A549 (cell line): ENCODE measurements at regions not wholly inside any gene's neighbourhood (a gene's known extent, or its start where the extent isn't known, plus 50 kb on each side); places are given as distances from the start of the nearest gene placed in this dataset.
A peak's percentile ranks its signal among the peaks of the same experiment; 100 is the strongest.

Experiments used
- ATAC-seq, 2 experiments: fragments of 200-7000 bp in 1 of 2; fragments of >200 bp in 1 of 2; cut with Nextera tagmentation in 1 of 2; cut with Tn5 transposase in 1 of 2; 3 replicates each; pipeline versions ENCODE4 v1.8.0 to v1.9.1; 2018 to 2020; ENCODE audit warnings: mild to moderate bottlenecking in 1 of 2, moderate library complexity in 1 of 2
- CTCF ChIA-PET: fragments of 300-600 bp; sonication (Branson Sonifier 250); formaldehyde crosslinking; extraction: SDS; loops from one replicate; lab custom pipeline; 2021; ENCODE audit warnings: antibody characterized with exemption, inconsistent platforms; lab: Yijun Ruan, JAX
- POLR2A ChIA-PET: fragments of 350-600 bp; formaldehyde crosslinking; extraction: SDS; loops from one replicate; lab custom pipeline; 2021; ENCODE audit warnings: antibody characterized with exemption, inconsistent platforms; lab: Yijun Ruan, JAX
- DNase-seq, 2 experiments: peaks; one replicate each; pipeline versions ENCODE4 v3.0.0 to v3.0.0-alpha.2; 2011 to 2016; ENCODE audit warnings: low read depth in 1 of 2, low spot score in 1 of 2
- FAIRE-seq: peaks from 2 replicates; lab custom pipeline; 2011; peaks lifted over from hg19 to GRCh38; lab: Jason Lieb, UNC
- H3K27ac ChIP-seq, 2 experiments: fragments of >200 bp; sonication (Bioruptor Twin); formaldehyde crosslinking; 3 replicates each; pipeline ENCODE4 v1.5.1; 2016 to 2017
- H3K4me1 ChIP-seq: fragments of >200 bp; sonication (Bioruptor Twin); formaldehyde crosslinking; 3 replicates; pipeline ENCODE4 v1.6.1; 2016
- H3K4me2 ChIP-seq: fragments of >200 bp; sonication (Bioruptor Twin); formaldehyde crosslinking; 3 replicates; pipeline ENCODE4 v1.6.1; 2016
- H3K4me3 ChIP-seq: fragments of >200 bp; sonication (Bioruptor Twin); formaldehyde crosslinking; 3 replicates; pipeline ENCODE4 v1.5.1; 2016
- H3K9me3 ChIP-seq: fragments of >200 bp; sonication (Bioruptor Twin); formaldehyde crosslinking; 3 replicates; pipeline ENCODE4 v1.6.1; 2016
- BHLHE40 ChIP-seq: IDR thresholded peaks from 2 replicates; pipeline ENCODE4 v1.6.1; 2012; ENCODE audit warnings: low read depth, low read length, inconsistent platforms
- CHD4 ChIP-seq: fragments of 200-600 bp; sonication (generic); IDR thresholded peaks from 2 replicates; pipeline ENCODE4 v1.6.1; 2016; ENCODE audit warnings: antibody characterized with exemption, mild to moderate bottlenecking, borderline replicate concordance
- FOSL2 ChIP-seq, 2 experiments: fragments of 450-650 bp in 1 of 2; fragments of >200 bp in 1 of 2; sonication (Bioruptor Twin) in 1 of 2; formaldehyde crosslinking; IDR thresholded peaks; 2 replicates each; pipeline versions ENCODE4 v1.5.0 to v1.6.1; 2016 to 2020; ENCODE audit warnings: mild to moderate bottlenecking in 1 of 2, moderate library complexity in 1 of 2
- GATA3 ChIP-seq: IDR thresholded peaks from 2 replicates; pipeline ENCODE4 v1.6.1; 2012; ENCODE audit warnings: borderline replicate concordance
- HEYL ChIP-seq: fragments of 250-450 bp; sonication (Bioruptor Pico); IDR thresholded peaks from 2 replicates; pipeline ENCODE4 v1.8.0; 2021; ENCODE audit warnings: mild to moderate bottlenecking, moderate library complexity
- JUN ChIP-seq, 2 experiments: fragments of >200 bp; sonication (Bioruptor Twin); formaldehyde crosslinking; IDR thresholded peaks; 2 replicates in 1 of 2; 3 replicates in 1 of 2; pipeline ENCODE4 v1.6.1; 2016 to 2017
- JUNB ChIP-seq: fragments of >200 bp; sonication (Bioruptor Twin); formaldehyde crosslinking; IDR thresholded peaks from 2 replicates; pipeline ENCODE4 v1.6.1; 2016
- MAFK ChIP-seq: fragments of 450-650 bp; IDR thresholded peaks from 2 replicates; pipeline ENCODE4 v1.6.1; 2014; ENCODE audit not compliant: partially characterized antibody
- MAZ ChIP-seq: fragments of 150-350 bp; IDR thresholded peaks from 2 replicates; pipeline ENCODE4 v1.6.1; 2014; ENCODE audit warnings: antibody characterized with exemption, low read depth, low read length, borderline replicate concordance
- MYC ChIP-seq: IDR thresholded peaks from 2 replicates; pipeline ENCODE4 v1.6.1; 2012; ENCODE audit warnings: mild to moderate bottlenecking, inconsistent platforms, low read length, improper control_type of control experiment, borderline replicate concordance
- NPAS2 ChIP-seq: fragments of 250-450 bp; sonication (Bioruptor Pico); IDR thresholded peaks from 2 replicates; pipeline ENCODE4 v1.8.0; 2022; ENCODE audit warnings: mild to moderate bottlenecking, moderate library complexity, borderline replicate concordance
- NR3C1 ChIP-seq: fragments of >200 bp; sonication (Bioruptor Twin); formaldehyde crosslinking; IDR thresholded peaks from 3 replicates; pipeline ENCODE4 v1.6.1; 2017
- RAD21 ChIP-seq, 2 experiments: fragments of >200 bp in 1 of 2; sonication (Bioruptor Twin) in 1 of 2; formaldehyde crosslinking in 1 of 2; IDR thresholded peaks in 1 of 2; conservative IDR thresholded peaks in 1 of 2; 2 replicates in 1 of 2; 3 replicates in 1 of 2; pipeline ENCODE4 v1.6.1; 2012 to 2018; ENCODE audit warnings: inconsistent platforms in 1 of 2
- RFX5 ChIP-seq: fragments of 450-650 bp; IDR thresholded peaks from 2 replicates; pipeline ENCODE4 v1.7.1; 2014; ENCODE audit warnings: antibody characterized with exemption, mild to moderate bottlenecking, moderate library complexity
- TFCP2L1 ChIP-seq: fragments of 250-450 bp; sonication (Bioruptor Pico); IDR thresholded peaks from 2 replicates; pipeline ENCODE4 v1.5.0; 2021; ENCODE audit warnings: mild to moderate bottlenecking
- TP53 ChIP-seq: fragments of 250-450 bp; sonication (Bioruptor Pico); IDR thresholded peaks from 2 replicates; pipeline ENCODE4 v1.5.0; 2021; ENCODE audit warnings: mild to moderate bottlenecking, moderate library complexity
- ZFP36 ChIP-seq: fragments of 450-650 bp; IDR thresholded peaks from 2 replicates; pipeline ENCODE4 v1.6.1; 2014; ENCODE audit warnings: borderline replicate concordance; ENCODE audit not compliant: partially characterized antibody
- WGBS: methylation state at CpG from one replicate; pipeline ENCODE4 v1.1.6; 2017; ENCODE audit errors: missing lambda C conversion rate; 5-methylcytosine and 5-hydroxymethylcytosine counted together
- TF ChIP-seq, protein P1 (sequence below): fragments of 250-450 bp; sonication (Bioruptor Pico); IDR thresholded peaks from 2 replicates; pipeline ENCODE4 v1.5.0; 2020; ENCODE audit warnings: low read depth, mild to moderate bottlenecking, moderate library complexity
- TF ChIP-seq, protein P2 (sequence below): fragments of >200 bp; sonication (Bioruptor Twin); formaldehyde crosslinking; IDR thresholded peaks from 3 replicates; pipeline ENCODE4 v1.5.1; 2016
- TF ChIP-seq, protein P3 (sequence below): fragments of >200 bp; sonication (Bioruptor Twin); formaldehyde crosslinking; IDR thresholded peaks from 2 replicates; pipeline ENCODE4 v1.6.1; 2016
- TF ChIP-seq, protein P4 (sequence below): fragments of 450-650 bp; IDR thresholded peaks from 2 replicates; pipeline ENCODE4 v1.6.1; 2014; ENCODE audit warnings: antibody characterized with exemption

DNA sequence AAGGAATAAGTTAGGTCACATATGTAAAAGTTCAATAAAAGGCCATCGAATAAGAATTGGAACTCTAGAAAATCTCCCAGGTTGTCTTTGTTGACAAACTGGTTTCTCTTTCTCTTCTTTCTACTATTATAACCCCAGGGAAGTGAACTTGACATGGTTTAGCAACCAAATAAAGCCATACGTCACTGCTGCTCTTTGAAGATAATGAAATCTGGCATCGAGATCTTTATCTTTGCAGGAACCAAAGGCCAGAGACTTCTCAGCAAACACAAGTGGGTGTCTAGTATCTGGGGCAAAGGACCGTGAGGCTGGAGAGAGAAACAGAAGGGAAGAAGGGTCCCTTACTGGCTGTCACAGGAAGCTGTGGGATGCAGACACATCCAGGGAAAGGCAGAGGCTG, 286.7 kb upstream of the CDYL start:
- CTCF ChIA-PET, result no interaction called here
- TF ChIP-seq, protein P1, sequence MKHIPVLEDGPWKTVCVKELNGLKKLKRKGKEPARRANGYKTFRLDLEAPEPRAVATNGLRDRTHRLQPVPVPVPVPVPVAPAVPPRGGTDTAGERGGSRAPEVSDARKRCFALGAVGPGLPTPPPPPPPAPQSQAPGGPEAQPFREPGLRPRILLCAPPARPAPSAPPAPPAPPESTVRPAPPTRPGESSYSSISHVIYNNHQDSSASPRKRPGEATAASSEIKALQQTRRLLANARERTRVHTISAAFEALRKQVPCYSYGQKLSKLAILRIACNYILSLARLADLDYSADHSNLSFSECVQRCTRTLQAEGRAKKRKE (CRISPR knock-in tag), result no peak
- TF ChIP-seq TP53 (no peak), MAZ (no peak), NR3C1 (no peak), MAFK (no peak), RAD21 (conservative IDR thresholded peaks at IDR 0.05 in 1 of 2, IDR thresholded peaks at IDR 0.05 in 1 of 2) (no peak), CHD4 (no peak), TFCP2L1 (CRISPR knock-in tag) (no peak), MYC (no peak), RFX5 (no peak)
- TF ChIP-seq, protein P2, sequence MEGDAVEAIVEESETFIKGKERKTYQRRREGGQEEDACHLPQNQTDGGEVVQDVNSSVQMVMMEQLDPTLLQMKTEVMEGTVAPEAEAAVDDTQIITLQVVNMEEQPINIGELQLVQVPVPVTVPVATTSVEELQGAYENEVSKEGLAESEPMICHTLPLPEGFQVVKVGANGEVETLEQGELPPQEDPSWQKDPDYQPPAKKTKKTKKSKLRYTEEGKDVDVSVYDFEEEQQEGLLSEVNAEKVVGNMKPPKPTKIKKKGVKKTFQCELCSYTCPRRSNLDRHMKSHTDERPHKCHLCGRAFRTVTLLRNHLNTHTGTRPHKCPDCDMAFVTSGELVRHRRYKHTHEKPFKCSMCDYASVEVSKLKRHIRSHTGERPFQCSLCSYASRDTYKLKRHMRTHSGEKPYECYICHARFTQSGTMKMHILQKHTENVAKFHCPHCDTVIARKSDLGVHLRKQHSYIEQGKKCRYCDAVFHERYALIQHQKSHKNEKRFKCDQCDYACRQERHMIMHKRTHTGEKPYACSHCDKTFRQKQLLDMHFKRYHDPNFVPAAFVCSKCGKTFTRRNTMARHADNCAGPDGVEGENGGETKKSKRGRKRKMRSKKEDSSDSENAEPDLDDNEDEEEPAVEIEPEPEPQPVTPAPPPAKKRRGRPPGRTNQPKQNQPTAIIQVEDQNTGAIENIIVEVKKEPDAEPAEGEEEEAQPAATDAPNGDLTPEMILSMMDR, result no peak
- TF ChIP-seq, protein P3, sequence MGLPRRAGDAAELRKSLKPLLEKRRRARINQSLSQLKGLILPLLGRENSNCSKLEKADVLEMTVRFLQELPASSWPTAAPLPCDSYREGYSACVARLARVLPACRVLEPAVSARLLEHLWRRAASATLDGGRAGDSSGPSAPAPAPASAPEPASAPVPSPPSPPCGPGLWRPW, result no peak
- POLR2A ChIA-PET, result no interaction called here
- no peak for FAIRE-seq
- Histone ChIP-seq H3K27ac (no peak overlapping the region), H3K4me3 (no peak overlapping the region), H3K4me2 (no peak overlapping the region), H3K4me1 (no peaks in the 10 kb centered on the region), H3K9me3 (peaks cover 30% of the 10 kb centered on the region)
- no peak for ATAC-seq
- DNase-seq, result no peak
- 54% methylated on average over 4 of the region's 4 CpGs for WGBS

DNA sequence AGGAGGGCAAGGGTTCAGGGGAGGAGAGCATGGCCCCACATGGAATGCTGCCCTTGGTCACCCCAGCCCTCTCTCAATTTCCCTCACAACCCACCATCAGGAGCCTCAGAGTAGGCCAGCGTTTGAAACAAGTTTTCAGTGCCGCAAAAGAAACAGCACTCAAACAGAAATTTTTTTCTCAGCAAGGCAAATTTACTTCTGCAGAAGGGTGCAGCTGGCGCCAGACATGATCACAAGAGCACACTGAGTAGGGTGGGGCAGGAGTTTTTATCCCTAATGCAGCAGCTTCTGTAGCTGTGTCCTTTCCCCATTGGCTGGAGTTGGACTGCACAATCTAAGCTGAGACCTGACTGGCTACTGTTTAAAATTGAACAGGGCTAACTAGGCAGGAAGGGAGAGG, 287.8 kb upstream of the CDYL start:
- CTCF ChIA-PET, result no interaction called here
- Histone ChIP-seq H3K4me1 (no peaks in the 10 kb centered on the region), H3K27ac (no peak overlapping the region), H3K4me2 (no peak overlapping the region), H3K9me3 (peaks cover 30% of the 10 kb centered on the region)
- DNase-seq, result no peak
- no peak for FAIRE-seq
- TF ChIP-seq BHLHE40 (no peak), MYC (no peak), NPAS2 (CRISPR knock-in tag) (no peak), GATA3 (no peak), ZFP36 (no peak), HEYL (CRISPR knock-in tag) (no peak)
- TF ChIP-seq, all 56 proteins: peak for 0
- POLR2A ChIA-PET, result no interaction called here
- no peak for ATAC-seq
- 85% methylated on average over 3 of the region's 3 CpGs for WGBS
- H3K4me3 ChIP-seq, result no peak overlapping the region

DNA sequence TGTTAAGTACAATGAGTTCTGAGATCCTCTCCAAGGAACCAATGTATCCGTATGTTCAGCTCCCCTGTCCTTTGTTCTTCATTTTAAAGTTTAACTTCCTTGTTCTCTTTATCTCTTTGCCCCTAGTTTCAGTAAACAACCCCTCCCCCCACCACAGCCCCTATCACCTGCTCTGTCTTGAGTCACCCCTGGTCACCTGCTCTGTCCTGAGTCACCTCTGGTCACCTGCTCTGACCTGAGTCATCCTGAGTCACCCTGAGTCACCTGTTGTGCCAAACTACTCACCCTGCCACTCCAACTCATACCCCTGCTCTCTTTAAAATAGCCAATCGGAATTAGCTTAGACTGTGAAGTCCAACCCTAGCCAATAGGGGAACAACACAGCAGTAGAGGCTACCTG, 288.7 kb upstream of the CDYL start:
- H3K27ac ChIP-seq, result no peak overlapping the region
- H3K4me1 ChIP-seq, result no peaks in the 10 kb centered on the region
- no peak for FAIRE-seq
- no peak overlapping the region for H3K4me2 ChIP-seq
- no peak overlapping the region for H3K4me3 ChIP-seq
- ATAC-seq, result no peak
- WGBS, result 57% methylated on average over 2 of the region's 2 CpGs
- CTCF ChIA-PET, result no interaction called here
- POLR2A ChIA-PET, result no interaction called here
- TF ChIP-seq NR3C1 (no peak), RAD21 (conservative IDR thresholded peaks at IDR 0.05 in 1 of 2, IDR thresholded peaks at IDR 0.05 in 1 of 2) (no peak), JUN (IDR thresholded peaks at IDR 0.05) (no peak), FOSL2 (IDR thresholded peaks at IDR 0.05) (peak; percentile 32; the same call in 1 of the 2 replicates), FOSL2 (CRISPR knock-in tag; IDR thresholded peaks at IDR 0.05) (peak; percentile 77), JUNB (peak; percentile 43; the same call in 1 of the 2 replicates), BHLHE40 (no peak)
- TF ChIP-seq, protein P4, sequence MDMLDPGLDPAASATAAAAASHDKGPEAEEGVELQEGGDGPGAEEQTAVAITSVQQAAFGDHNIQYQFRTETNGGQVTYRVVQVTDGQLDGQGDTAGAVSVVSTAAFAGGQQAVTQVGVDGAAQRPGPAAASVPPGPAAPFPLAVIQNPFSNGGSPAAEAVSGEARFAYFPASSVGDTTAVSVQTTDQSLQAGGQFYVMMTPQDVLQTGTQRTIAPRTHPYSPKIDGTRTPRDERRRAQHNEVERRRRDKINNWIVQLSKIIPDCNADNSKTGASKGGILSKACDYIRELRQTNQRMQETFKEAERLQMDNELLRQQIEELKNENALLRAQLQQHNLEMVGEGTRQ, result 0 out of 2 replicates have a peak, but pooled peaks have one; percentile 35
- TF ChIP-seq, all 56 proteins: peak for 3
- peaks cover 30% of the 10 kb centered on the region for H3K9me3 ChIP-seq
- peak in 1 of 2 experiments; percentile 34 for DNase-seq
